IMR-90 (cell line): ENCODE measurements at regions not wholly inside any gene's neighbourhood (a gene's known extent, or its start where the extent isn't known, plus 50 kb on each side); places are given as distances from the start of the nearest gene placed in this dataset.

Experiments
- RAD21 ChIP-seq: IDR thresholded peaks from 2 replicates; pipeline ENCODE4 v1.6.1; 2012; ENCODE audit warnings: low read length, improper control_type of control experiment
- RCOR1 ChIP-seq: IDR thresholded peaks from 2 replicates; pipeline ENCODE4 v1.6.1; 2012; ENCODE audit warnings: mild to moderate bottlenecking, low read length, improper control_type of control experiment; ENCODE audit not compliant: insufficient replicate concordance
- SMC3 ChIP-seq: fragments of 150-350 bp; IDR thresholded peaks from 2 replicates; pipeline ENCODE4 v1.6.1; 2016; ENCODE audit warnings: low read depth, mild to moderate bottlenecking, antibody characterized with exemption, low read length, moderate library complexity
- TF ChIP-seq, protein P1 (sequence below): conservative IDR thresholded peaks from 2 replicates; pipeline ENCODE4 v1.5.1; 2012; ENCODE audit warnings: mild to moderate bottlenecking, low read depth, low read length, improper control_type of control experiment
- TF ChIP-seq, protein P2 (sequence below): fragments of 150-350 bp; IDR thresholded peaks from 2 replicates; pipeline ENCODE4 v1.6.1; 2017; ENCODE audit warnings: mild to moderate bottlenecking, antibody characterized with exemption, low read length, low read depth

DNA sequence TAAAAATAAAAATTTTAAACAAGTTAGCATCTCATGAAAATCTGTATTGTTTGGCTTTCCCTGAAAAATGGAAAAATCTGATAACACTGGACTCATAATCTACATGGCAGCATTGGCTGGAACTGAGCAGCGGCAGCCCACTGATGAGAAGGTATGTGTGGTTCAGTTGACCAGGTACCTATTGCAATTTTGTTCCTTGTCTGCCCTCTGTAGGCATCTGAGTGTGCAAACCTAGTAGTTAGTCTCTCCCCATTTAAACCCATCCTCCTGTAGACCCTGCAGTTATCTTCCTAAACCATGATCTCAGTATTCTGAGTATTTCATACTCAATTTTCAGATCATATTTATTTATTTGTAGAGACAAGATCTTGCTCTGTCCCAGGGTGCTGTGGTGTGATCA is 59.4 kb upstream of the SERBP1 start:
- TF ChIP-seq, protein P1, sequence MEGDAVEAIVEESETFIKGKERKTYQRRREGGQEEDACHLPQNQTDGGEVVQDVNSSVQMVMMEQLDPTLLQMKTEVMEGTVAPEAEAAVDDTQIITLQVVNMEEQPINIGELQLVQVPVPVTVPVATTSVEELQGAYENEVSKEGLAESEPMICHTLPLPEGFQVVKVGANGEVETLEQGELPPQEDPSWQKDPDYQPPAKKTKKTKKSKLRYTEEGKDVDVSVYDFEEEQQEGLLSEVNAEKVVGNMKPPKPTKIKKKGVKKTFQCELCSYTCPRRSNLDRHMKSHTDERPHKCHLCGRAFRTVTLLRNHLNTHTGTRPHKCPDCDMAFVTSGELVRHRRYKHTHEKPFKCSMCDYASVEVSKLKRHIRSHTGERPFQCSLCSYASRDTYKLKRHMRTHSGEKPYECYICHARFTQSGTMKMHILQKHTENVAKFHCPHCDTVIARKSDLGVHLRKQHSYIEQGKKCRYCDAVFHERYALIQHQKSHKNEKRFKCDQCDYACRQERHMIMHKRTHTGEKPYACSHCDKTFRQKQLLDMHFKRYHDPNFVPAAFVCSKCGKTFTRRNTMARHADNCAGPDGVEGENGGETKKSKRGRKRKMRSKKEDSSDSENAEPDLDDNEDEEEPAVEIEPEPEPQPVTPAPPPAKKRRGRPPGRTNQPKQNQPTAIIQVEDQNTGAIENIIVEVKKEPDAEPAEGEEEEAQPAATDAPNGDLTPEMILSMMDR: peak; percentile 21; the same call in 1 of the 2 replicates
- TF ChIP-seq RAD21 (peak; percentile 36), RCOR1 (no peak), SMC3 (no peak)
- TF ChIP-seq, protein P2, sequence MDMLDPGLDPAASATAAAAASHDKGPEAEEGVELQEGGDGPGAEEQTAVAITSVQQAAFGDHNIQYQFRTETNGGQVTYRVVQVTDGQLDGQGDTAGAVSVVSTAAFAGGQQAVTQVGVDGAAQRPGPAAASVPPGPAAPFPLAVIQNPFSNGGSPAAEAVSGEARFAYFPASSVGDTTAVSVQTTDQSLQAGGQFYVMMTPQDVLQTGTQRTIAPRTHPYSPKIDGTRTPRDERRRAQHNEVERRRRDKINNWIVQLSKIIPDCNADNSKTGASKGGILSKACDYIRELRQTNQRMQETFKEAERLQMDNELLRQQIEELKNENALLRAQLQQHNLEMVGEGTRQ: no peak
